ENCODE measurements at regions not wholly inside any gene's neighbourhood (a gene's known extent, or its start where the extent isn't known, plus 50 kb on each side); places are given as distances from the start of the nearest gene placed in this dataset.

- no peak for TF ChIP-seq EZH2 (IDR thresholded peaks at IDR 0.05; ENCODE audit: low read depth)
- H4K20me1 ChIP-seq (ENCODE audit: insufficient read depth): no peaks in the 10 kb centered on the region
- no peak overlapping the region for H2AFZ ChIP-seq
- POLR2A ChIA-PET (ENCODE audit: unreplicated experiment): interaction anchor here (0.6 kb wide), 1 partner anchor 16 kb away, joined by 3 read pairs; no protein-coding TSS in a partner anchor
- BruUV-seq (replicated peaks): no TSS peak
- peaks cover 7% of the 10 kb centered on the region; the same call in 1 of the 2 replicates for H3K9me2 ChIP-seq (ENCODE audit: insufficient read depth)
- H3F3A ChIP-seq (ENCODE audit: insufficient read depth, low read depth): no peaks in the 10 kb centered on the region
- no peak for DNase-seq
- intact Hi-C loops (cut with micrococcal nuclease; ENCODE audit: unreplicated experiment): no loop called here
- CTCF ChIA-PET: no interaction called here
- no peaks in the 10 kb centered on the region for H3K79me2 ChIP-seq (ENCODE audit: low read depth)
- H3K4me1 ChIP-seq (replicated peaks; ENCODE audit: insufficient read depth): no peaks in the 10 kb centered on the region
- no peaks in the 10 kb centered on the region for H3K36me3 ChIP-seq (ENCODE audit: low read depth)
- H3K9me3 ChIP-seq (ENCODE audit: insufficient read depth, low read depth): peaks cover 10% of the 10 kb centered on the region; the same call in 1 of the 2 replicates
- H3K27ac ChIP-seq: no peak overlapping the region
- no peak overlapping the region for H3K4me3 ChIP-seq
- no peak overlapping the region for H3K4me2 ChIP-seq
- H3K27me3 ChIP-seq (ENCODE audit: insufficient read depth, low read depth): no peaks in the 10 kb centered on the region
Observed at GRCh38 chr6:139904568-139904967, 530.1 kb upstream of the CITED2 start.

GRCh38 chr6:139904158-139904533 lies 529.7 kb upstream of the CITED2 start:
- intact Hi-C loops (cut with micrococcal nuclease; ENCODE audit: unreplicated experiment): no loop called here
- TF ChIP-seq CTCF (conservative IDR thresholded peaks at IDR 0.05): no peak
- no peak for TF ChIP-seq EZH2 (IDR thresholded peaks at IDR 0.05; ENCODE audit: low read depth)
- no peaks in the 10 kb centered on the region for H3K36me3 ChIP-seq (ENCODE audit: low read depth)
- H3K79me2 ChIP-seq (ENCODE audit: low read depth): no peaks in the 10 kb centered on the region
- H3K4me1 ChIP-seq (replicated peaks; ENCODE audit: insufficient read depth): no peaks in the 10 kb centered on the region
- H3K4me2 ChIP-seq: no peak overlapping the region
- no peaks in the 10 kb centered on the region for H4K20me1 ChIP-seq (ENCODE audit: insufficient read depth)
- no peaks in the 10 kb centered on the region for H3K27me3 ChIP-seq (ENCODE audit: insufficient read depth, low read depth)
- peaks cover 7% of the 10 kb centered on the region; the same call in 1 of the 2 replicates for H3K9me2 ChIP-seq (ENCODE audit: insufficient read depth)
- no peak for DNase-seq
- H3F3A ChIP-seq (ENCODE audit: insufficient read depth, low read depth): no peaks in the 10 kb centered on the region
- H3K9me3 ChIP-seq (ENCODE audit: insufficient read depth, low read depth): peaks cover 9% of the 10 kb centered on the region; the same call in 1 of the 2 replicates
- ChIA-PET CTCF (no interaction called here), POLR2A (ENCODE audit: unreplicated experiment) (interaction anchor here (0.6 kb wide), 1 partner anchor 16 kb away, joined by 3 read pairs; no protein-coding TSS in a partner anchor)
- H3K27ac ChIP-seq: no peak overlapping the region
- BruUV-seq (replicated peaks): no TSS peak
- no peak overlapping the region for H3K4me3 ChIP-seq
- no peak overlapping the region for H2AFZ ChIP-seq

GRCh38 chr6:139903411-139904157 lies 529.1 kb upstream of the CITED2 start:
- ChIA-PET POLR2A (ENCODE audit: unreplicated experiment) (no interaction called here), CTCF (no interaction called here)
- DNase-seq: no peak
- no peak overlapping the region for H3K4me3 ChIP-seq
- H2AFZ ChIP-seq: no peak overlapping the region
- peaks cover 3% of the 10 kb centered on the region; the same call in 1 of the 2 replicates for H3K9me2 ChIP-seq (ENCODE audit: insufficient read depth)
- no peak overlapping the region for H3K4me2 ChIP-seq
- no peaks in the 10 kb centered on the region for H3K27me3 ChIP-seq (ENCODE audit: insufficient read depth, low read depth)
- no peaks in the 10 kb centered on the region for H4K20me1 ChIP-seq (ENCODE audit: insufficient read depth)
- H3K27ac ChIP-seq: no peak overlapping the region
- no peaks in the 10 kb centered on the region for H3F3A ChIP-seq (ENCODE audit: insufficient read depth, low read depth)
- no peaks in the 10 kb centered on the region for H3K79me2 ChIP-seq (ENCODE audit: low read depth)
- H3K36me3 ChIP-seq (ENCODE audit: low read depth): no peaks in the 10 kb centered on the region
- peaks cover 9% of the 10 kb centered on the region; the same call in 1 of the 2 replicates for H3K9me3 ChIP-seq (ENCODE audit: insufficient read depth, low read depth)
- TF ChIP-seq CTCF (conservative IDR thresholded peaks at IDR 0.05) (no peak), EZH2 (IDR thresholded peaks at IDR 0.05; ENCODE audit: low read depth) (no peak)
- H3K4me1 ChIP-seq (replicated peaks; ENCODE audit: insufficient read depth): no peaks in the 10 kb centered on the region
- no TSS peak for BruUV-seq (replicated peaks)
- intact Hi-C loops (cut with micrococcal nuclease; ENCODE audit: unreplicated experiment): no loop called here

Measured in PC-9 (cell line).